H9 (cell line): ENCODE measurements at regions not wholly inside any gene's neighbourhood (a gene's known extent, or its start where the extent isn't known, plus 50 kb on each side); places are given as distances from the start of the nearest gene placed in this dataset.

Experiments used
- DNase-seq: peaks from one replicate; pipeline ENCODE4 v3.0.0-alpha.2; 2017
- H2AFZ ChIP-seq: one replicate; pipeline ENCODE4 v1.6.1; 2013; ENCODE audit warnings: mild to moderate bottlenecking, low read length, control low read depth, moderate library complexity
- H2AK5ac ChIP-seq: 2 replicates; pipeline ENCODE4 v1.6.1; 2013; ENCODE audit warnings: low read length, control low read depth, mixed read lengths; ENCODE audit not compliant: insufficient read length
- H2BK120ac ChIP-seq: one replicate; pipeline ENCODE4 v1.6.1; 2013; ENCODE audit warnings: low read depth, mild to moderate bottlenecking, low read length, control low read depth, inconsistent platforms; ENCODE audit not compliant: poor library complexity, severe bottlenecking
- H2BK12ac ChIP-seq: 2 replicates; pipeline ENCODE4 v1.6.1; 2013; ENCODE audit warnings: low read length, control low read depth, mixed read lengths, low read depth; ENCODE audit not compliant: insufficient read length
- H2BK15ac ChIP-seq: 2 replicates; pipeline ENCODE4 v1.6.1; 2013; ENCODE audit warnings: low read depth, low read length, control low read depth
- H2BK20ac ChIP-seq: one replicate; pipeline ENCODE4 v1.6.1; 2013; ENCODE audit warnings: low read depth, mild to moderate bottlenecking, low read length, control low read depth, inconsistent platforms; ENCODE audit not compliant: poor library complexity, severe bottlenecking
- H2BK5ac ChIP-seq: 2 replicates; pipeline ENCODE4 v1.6.1; 2013; ENCODE audit warnings: low read length, control low read depth, mixed read lengths; ENCODE audit not compliant: insufficient read length
- H3K14ac ChIP-seq: 2 replicates; pipeline ENCODE4 v1.6.1; 2013; ENCODE audit warnings: low read length, control low read depth; ENCODE audit not compliant: insufficient read depth
- H3K18ac ChIP-seq: 2 replicates; pipeline ENCODE4 v1.6.1; 2013; ENCODE audit warnings: low read depth, mild to moderate bottlenecking, mixed read lengths, low read length, control low read depth; ENCODE audit not compliant: insufficient read length
- H3K23ac ChIP-seq: 2 replicates; pipeline ENCODE4 v1.6.1; 2013; ENCODE audit warnings: low read length, control low read depth, mixed read lengths, low read depth; ENCODE audit not compliant: insufficient read length
- H3K23me2 ChIP-seq: 2 replicates; pipeline ENCODE4 v1.6.1; 2013; ENCODE audit warnings: low read depth, mild to moderate bottlenecking, mixed read lengths, low read length, control low read depth; ENCODE audit not compliant: insufficient read length, poor library complexity, severe bottlenecking
- H3K27ac ChIP-seq: 2 replicates; pipeline ENCODE4 v1.5.1; 2013; ENCODE audit warnings: low read length, control low read depth, mixed read lengths, low read depth; ENCODE audit not compliant: insufficient read length
- H3K27me3 ChIP-seq: 2 replicates; pipeline ENCODE4 v1.6.1; 2013; ENCODE audit warnings: low read length, control low read depth, inconsistent platforms; ENCODE audit not compliant: insufficient read depth
- H3K4ac ChIP-seq: 2 replicates; pipeline ENCODE4 v1.6.1; 2013; ENCODE audit warnings: low read depth, mild to moderate bottlenecking, control low read depth, inconsistent platforms, low read length, moderate library complexity
- H3K4me1 ChIP-seq: 2 replicates; pipeline ENCODE4 v1.6.1; 2013; ENCODE audit warnings: low read length, control low read depth, inconsistent platforms; ENCODE audit not compliant: insufficient read depth
- H3K4me2 ChIP-seq: 2 replicates; pipeline ENCODE4 v1.6.1; 2013; ENCODE audit warnings: low read length, control low read depth, mixed read lengths; ENCODE audit not compliant: insufficient read length, insufficient read depth
- H3K56ac ChIP-seq: 2 replicates; pipeline ENCODE4 v1.6.1; 2013; ENCODE audit warnings: low read depth, mild to moderate bottlenecking, mixed read lengths, low read length, control low read depth; ENCODE audit not compliant: insufficient read length
- H3K79me1 ChIP-seq: 2 replicates; pipeline ENCODE4 v1.6.1; 2013; ENCODE audit warnings: low read depth, mild to moderate bottlenecking, moderate library complexity, low read length, control low read depth, inconsistent platforms; ENCODE audit not compliant: insufficient read depth, poor library complexity, severe bottlenecking
- H3K79me2 ChIP-seq: 2 replicates; pipeline ENCODE4 v1.6.1; 2013; ENCODE audit warnings: low read length, control low read depth, inconsistent platforms; ENCODE audit not compliant: insufficient read depth
- H3K9ac ChIP-seq: 2 replicates; pipeline ENCODE4 v1.6.1; 2013; ENCODE audit warnings: low read length, control low read depth, mixed read lengths; ENCODE audit not compliant: insufficient read length; ENCODE audit errors: extremely low read depth
- H3K9me3 ChIP-seq: one replicate; pipeline ENCODE4 v1.6.1; 2013; ENCODE audit warnings: low read depth, low read length, inconsistent platforms; ENCODE audit not compliant: control insufficient read depth
- H3T11ph ChIP-seq: one replicate; pipeline ENCODE4 v1.6.1; 2013; ENCODE audit warnings: mild to moderate bottlenecking, low read length, control low read depth, inconsistent platforms
- H4K20me1 ChIP-seq: one replicate; pipeline ENCODE4 v1.6.1; 2013; ENCODE audit not compliant: control insufficient read depth, insufficient read length, insufficient read depth
- H4K5ac ChIP-seq: 2 replicates; pipeline ENCODE4 v1.6.1; 2013; ENCODE audit warnings: low read depth, mild to moderate bottlenecking, mixed read lengths, low read length, control low read depth; ENCODE audit not compliant: insufficient read length
- H4K8ac ChIP-seq: replicated peaks from 2 replicates; pipeline ENCODE4 v1.6.1; 2013; ENCODE audit warnings: low read length, control low read depth, mixed read lengths, low read depth; ENCODE audit not compliant: insufficient read length
- H4K91ac ChIP-seq: 2 replicates; pipeline ENCODE4 v1.6.1; 2013; ENCODE audit warnings: low read depth, mild to moderate bottlenecking, moderate library complexity, mixed read lengths, low read length, control low read depth; ENCODE audit not compliant: insufficient read length
- H3K27ac Mint-ChIP-seq, 3 experiments: 2 replicates in 2 of 3; 3 replicates in 1 of 3; pipeline ENCODE4 v1.8.0; 2020 to 2021; ENCODE audit warnings: mixed read lengths in 3 of 3, mild to moderate bottlenecking in 1 of 3, moderate library complexity in 1 of 3
- H3K27me3 Mint-ChIP-seq: 2 replicates; pipeline ENCODE4 v1.8.0; 2021; ENCODE audit warnings: low read depth, mild to moderate bottlenecking, moderate library complexity, mixed read lengths
- H3K36me3 Mint-ChIP-seq, 3 experiments: 2 replicates in 2 of 3; 3 replicates in 1 of 3; pipeline ENCODE4 v1.8.0; 2020 to 2021; ENCODE audit warnings: low read depth in 3 of 3, mixed read lengths in 3 of 3; ENCODE audit not compliant: insufficient read depth in 1 of 3
- H3K4me1 Mint-ChIP-seq, 2 experiments: 2 replicates each; pipeline ENCODE4 v1.8.0; 2020; ENCODE audit warnings: mixed read lengths in 2 of 2
- H3K4me3 Mint-ChIP-seq, 2 experiments: 2 replicates in 1 of 2; 3 replicates in 1 of 2; pipeline ENCODE4 v1.8.0; 2020 to 2021; ENCODE audit warnings: mild to moderate bottlenecking in 2 of 2, mixed read lengths in 2 of 2, moderate library complexity in 1 of 2
- H3K9me3 Mint-ChIP-seq, 2 experiments: 2 replicates in 1 of 2; 3 replicates in 1 of 2; pipeline ENCODE4 v1.8.0; 2020; ENCODE audit warnings: mild to moderate bottlenecking in 2 of 2, mixed read lengths in 2 of 2, moderate library complexity in 1 of 2
- whole genome bisulfite sequencing: extraction: QIAGEN DNeasy Blood & Tissue Kit; methylation state at CpG from one replicate; pipeline ENCODE4 v1.1.7; 2013; ENCODE audit warnings: missing lambda C conversion rate, low lambda C conversion rate, mixed read lengths; ENCODE audit not compliant: insufficient read length; ENCODE audit errors: extremely low coverage; 5-methylcytosine and 5-hydroxymethylcytosine counted together
- TF ChIP-seq, protein P1 (sequence below): fragments of 200-600 bp; sonication (generic); conservative IDR thresholded peaks from 3 replicates; pipeline ENCODE4 v1.8.0; 2021; ENCODE audit warnings: antibody characterized with exemption, mild to moderate bottlenecking

GRCh38 chr18:4847056-4847455 is 350.0 kb downstream of the AKAIN1 start:
- Histone ChIP-seq H2BK120ac (no peak overlapping the region), H3K4ac (no peak overlapping the region), H3K9me3 (no peaks in the 10 kb centered on the region), H2AK5ac (no peak overlapping the region), H4K8ac (no peak overlapping the region), H3K27ac (no peak overlapping the region), H2BK20ac (no peak overlapping the region), H2BK12ac (no peak overlapping the region), H3K79me2 (no peaks in the 10 kb centered on the region), H3K9ac (no peak overlapping the region), H3K79me1 (no peaks in the 10 kb centered on the region), H3T11ph (no peak overlapping the region), H3K23me2 (no peaks in the 10 kb centered on the region), H3K27me3 (no peaks in the 10 kb centered on the region), H3K4me1 (no peaks in the 10 kb centered on the region), H3K14ac (no peak overlapping the region), H2BK15ac (no peak overlapping the region), H4K20me1 (no peaks in the 10 kb centered on the region), H3K18ac (no peak overlapping the region), H3K56ac (no peak overlapping the region), H4K91ac (no peak overlapping the region), H4K5ac (no peak overlapping the region), H2AFZ (no peak overlapping the region), H2BK5ac (no peak overlapping the region), H3K4me2 (no peak overlapping the region), H3K23ac (no peak overlapping the region)
- Mint-ChIP-seq H3K9me3 (peaks cover 0 to 1% of the 10 kb centered on the region in 2 experiments; a peak in 1 of 5 replicates), H3K4me3 (no peak overlapping the region), H3K27ac (no peak overlapping the region), H3K36me3 (peaks cover 0 to 4% (median 0%) of the 10 kb centered on the region in 3 experiments; a peak in 2 of 7 replicates), H3K27me3 (peaks cover 1% of the 10 kb centered on the region; the same call in 1 of the 2 replicates), H3K4me1 (peaks cover 18 to 31% of the 10 kb centered on the region in 2 experiments)
- WGBS = no CpG with 5 or more reads among the region's 1 CpG
- TF ChIP-seq, protein P1, sequence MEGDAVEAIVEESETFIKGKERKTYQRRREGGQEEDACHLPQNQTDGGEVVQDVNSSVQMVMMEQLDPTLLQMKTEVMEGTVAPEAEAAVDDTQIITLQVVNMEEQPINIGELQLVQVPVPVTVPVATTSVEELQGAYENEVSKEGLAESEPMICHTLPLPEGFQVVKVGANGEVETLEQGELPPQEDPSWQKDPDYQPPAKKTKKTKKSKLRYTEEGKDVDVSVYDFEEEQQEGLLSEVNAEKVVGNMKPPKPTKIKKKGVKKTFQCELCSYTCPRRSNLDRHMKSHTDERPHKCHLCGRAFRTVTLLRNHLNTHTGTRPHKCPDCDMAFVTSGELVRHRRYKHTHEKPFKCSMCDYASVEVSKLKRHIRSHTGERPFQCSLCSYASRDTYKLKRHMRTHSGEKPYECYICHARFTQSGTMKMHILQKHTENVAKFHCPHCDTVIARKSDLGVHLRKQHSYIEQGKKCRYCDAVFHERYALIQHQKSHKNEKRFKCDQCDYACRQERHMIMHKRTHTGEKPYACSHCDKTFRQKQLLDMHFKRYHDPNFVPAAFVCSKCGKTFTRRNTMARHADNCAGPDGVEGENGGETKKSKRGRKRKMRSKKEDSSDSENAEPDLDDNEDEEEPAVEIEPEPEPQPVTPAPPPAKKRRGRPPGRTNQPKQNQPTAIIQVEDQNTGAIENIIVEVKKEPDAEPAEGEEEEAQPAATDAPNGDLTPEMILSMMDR = no peak
- DNase-seq = no peak
